ENCODE measurements at regions not wholly inside any gene's neighbourhood (a gene's known extent, or its start where the extent isn't known, plus 50 kb on each side); places are given as distances from the start of the nearest gene placed in this dataset.
"Not testable (repeated sequence)": the region's sequence is repeated elsewhere in the genome, so short reads cannot be mapped to it uniquely, and the experiment has no call there.

- not testable (repeated sequence) for DNase-seq (ENCODE audit: low read depth in 2 of 2)
Measured at GRCh38 chr7:150101282-150101681, 221.9 kb upstream of the LRRC61 start.

DNA sequence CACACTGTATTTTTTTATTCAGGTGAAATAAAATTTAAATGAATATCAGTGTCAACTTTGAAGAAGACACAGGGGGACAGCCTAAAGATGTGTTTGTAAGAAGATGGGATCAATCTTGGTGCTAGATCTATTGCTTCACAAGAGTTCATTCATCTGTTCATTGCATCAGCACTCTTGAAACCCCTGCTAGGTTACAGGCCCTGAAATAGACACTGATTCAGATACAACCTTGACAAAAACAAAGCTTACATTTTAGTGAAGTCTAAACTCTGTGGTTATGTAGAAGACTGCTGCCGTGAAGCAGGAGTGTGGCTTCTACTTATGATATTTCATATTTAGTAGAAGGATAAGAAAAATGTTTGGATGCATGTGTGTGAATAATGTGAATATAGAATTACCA lies 215.9 kb upstream of the LRRC61 start:
- DNase-seq (ENCODE audit: low read depth in 2 of 2): not testable (repeated sequence)

DNA sequence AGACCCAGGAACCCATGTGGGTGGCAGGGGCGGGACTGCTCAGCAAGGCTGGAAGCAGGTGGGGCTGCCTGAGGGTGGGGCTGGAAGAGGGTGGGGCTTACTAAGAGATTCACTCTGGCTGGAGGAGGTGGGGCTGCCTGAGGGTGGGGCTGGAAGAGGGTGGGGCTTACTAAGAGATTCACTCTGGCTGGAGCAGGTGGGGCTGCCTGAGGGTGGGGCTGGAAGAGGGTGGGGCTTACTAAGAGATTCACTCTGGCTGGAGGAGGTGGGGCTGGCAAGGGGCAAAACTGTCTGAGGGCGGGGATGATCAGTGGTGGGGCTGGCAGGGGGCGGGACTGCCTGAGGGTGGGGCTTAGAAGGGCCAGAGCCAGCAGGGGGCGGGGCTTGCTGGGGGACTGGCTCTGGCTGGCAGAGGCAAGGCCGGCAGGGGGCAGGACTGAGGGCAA lies 212.8 kb upstream of the LRRC61 start:
- DNase-seq (ENCODE audit: low read depth in 2 of 2): not testable (repeated sequence)

- DNase-seq (ENCODE audit: low read depth in 2 of 2): not testable (repeated sequence)
Measured at GRCh38 chr7:150110882-150111281, 212.3 kb upstream of the LRRC61 start.

GRCh38 chr7:150111373-150112139 lies 211.6 kb upstream of the LRRC61 start:
- not testable (repeated sequence) for DNase-seq (ENCODE audit: low read depth in 2 of 2)

DNA sequence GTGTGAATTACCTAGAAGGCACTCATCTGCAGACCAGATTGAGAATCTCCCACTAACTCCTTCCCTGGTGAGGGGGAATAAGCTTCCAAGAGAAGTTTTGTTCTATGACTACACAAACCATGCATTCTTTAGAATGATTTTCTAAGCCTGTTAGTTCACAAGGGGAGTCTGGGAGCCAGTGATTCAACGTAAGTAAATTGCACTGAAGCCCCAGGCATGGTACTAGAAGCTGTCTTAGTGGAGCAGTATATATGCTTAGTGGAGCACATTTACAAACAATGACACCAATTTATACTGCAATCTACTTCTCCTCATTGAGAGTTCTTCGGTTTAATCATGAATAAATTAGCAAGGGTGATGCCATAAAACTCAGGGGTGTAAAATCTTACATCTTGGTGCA lies 209.9 kb upstream of the LRRC61 start:
- not testable (repeated sequence) for DNase-seq (ENCODE audit: low read depth in 2 of 2)

DNA sequence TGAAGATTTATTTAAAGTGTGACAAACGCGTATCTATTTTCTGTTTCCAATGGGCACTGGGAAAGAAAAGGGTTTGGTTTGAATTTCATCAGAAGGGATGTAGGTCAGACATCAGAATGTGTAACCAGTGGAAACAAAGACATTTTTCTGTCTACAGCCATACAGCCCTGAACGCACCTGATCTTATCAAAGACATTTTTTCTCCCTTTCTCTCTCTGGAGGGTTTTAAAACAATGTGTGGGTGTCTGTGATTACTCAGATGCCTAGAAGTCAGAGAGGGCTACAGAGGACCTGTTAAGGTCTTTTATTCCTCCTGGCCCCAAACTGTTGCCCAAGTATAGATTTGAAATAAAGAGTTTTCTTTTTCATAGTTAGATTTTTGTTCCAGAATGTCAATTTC lies 208.6 kb upstream of the LRRC61 start:
- DNase-seq (ENCODE audit: low read depth in 2 of 2): not testable (repeated sequence)

DNA sequence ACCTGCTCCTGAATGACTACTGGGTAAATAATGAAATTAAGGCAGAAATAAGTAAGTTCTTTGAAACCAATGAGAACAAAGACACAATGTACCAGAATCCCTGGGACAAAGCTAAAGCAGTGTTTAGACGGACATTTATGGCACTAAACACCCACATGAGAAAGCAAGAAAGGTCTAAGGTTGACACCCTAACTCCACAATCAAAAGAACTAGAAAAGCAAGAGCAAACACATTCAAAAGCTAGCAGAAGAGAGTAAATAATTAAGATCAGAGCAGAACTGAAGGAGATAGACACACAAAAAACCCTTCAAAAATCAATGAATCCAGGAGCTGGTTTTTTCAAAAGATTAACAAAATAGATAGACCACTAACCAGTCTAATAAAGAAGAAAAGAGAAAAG lies 203.2 kb upstream of the LRRC61 start:
- not testable (repeated sequence) for DNase-seq (ENCODE audit: low read depth in 2 of 2)

GRCh38 chr7:150125831-150126230 lies 197.3 kb upstream of the LRRC61 start:
- not testable (repeated sequence) for DNase-seq (ENCODE audit: low read depth in 2 of 2)

DNA sequence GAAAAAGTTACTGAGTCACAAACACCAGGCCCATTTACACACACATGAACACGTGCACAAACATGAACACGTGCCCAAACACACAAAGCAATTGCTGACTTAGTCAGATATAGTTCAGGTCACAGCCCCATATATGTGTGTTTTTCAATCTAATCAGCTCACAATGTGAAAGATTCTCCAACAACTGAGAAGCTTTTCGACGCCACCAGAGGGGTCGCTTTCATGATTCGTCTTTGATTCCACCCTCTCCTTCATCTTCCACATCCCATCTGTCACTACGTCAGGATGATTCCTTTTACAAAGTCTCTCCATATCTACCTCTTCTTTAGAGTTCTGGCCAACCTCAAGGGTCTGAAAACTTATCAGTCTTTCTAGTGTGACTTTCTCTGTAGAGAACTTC lies 188.7 kb upstream of the LRRC61 start:
- not testable (repeated sequence) for DNase-seq (ENCODE audit: low read depth in 2 of 2)

DNA sequence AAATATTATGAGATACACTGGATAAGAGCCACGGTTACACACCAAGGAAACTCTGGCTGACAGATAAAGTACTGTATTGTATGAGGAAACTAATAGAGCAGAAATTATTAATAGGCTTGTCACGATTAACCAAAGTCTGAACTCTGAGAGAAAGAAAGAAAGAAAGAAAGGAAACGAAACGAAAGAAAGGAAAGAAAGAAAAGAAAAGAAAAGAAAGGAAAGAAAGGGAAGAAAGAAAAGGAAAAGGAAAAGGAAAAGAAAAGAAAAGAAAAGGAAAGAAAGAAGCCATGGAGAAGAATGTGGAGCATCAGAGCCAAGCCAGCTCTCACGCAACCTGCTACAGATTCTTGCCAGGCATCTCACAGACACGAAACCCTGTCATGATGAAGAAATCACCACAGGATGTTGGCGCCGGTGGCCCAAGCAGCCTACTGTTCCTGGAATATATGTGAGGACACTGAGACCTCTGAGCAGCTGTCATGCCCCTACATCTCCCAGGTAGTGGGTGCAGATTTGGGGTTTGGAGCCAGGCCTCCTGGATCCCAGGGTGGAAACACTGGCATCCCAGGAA lies 187.4 kb upstream of the LRRC61 start:
- not testable (repeated sequence) for DNase-seq (ENCODE audit: low read depth in 2 of 2)

DNA sequence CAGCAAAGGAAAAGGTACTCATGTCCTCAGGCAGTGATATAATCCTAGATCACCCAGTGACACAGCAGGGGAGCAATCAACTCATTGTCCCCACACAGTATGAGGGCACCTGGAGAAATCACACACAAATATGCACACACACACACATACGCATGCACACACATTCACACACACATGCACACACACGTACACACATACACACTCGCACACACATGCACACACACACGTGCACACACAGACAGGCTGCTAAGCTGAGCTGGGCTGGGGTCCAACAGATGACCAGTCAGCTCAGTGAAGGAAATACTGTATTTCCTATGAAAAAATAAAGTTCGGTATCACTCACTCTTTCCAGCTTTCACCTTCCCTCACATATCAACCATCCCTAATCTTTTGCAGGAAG lies 183.3 kb upstream of the LRRC61 start:
- not testable (repeated sequence) for DNase-seq (ENCODE audit: low read depth in 2 of 2)

DNA sequence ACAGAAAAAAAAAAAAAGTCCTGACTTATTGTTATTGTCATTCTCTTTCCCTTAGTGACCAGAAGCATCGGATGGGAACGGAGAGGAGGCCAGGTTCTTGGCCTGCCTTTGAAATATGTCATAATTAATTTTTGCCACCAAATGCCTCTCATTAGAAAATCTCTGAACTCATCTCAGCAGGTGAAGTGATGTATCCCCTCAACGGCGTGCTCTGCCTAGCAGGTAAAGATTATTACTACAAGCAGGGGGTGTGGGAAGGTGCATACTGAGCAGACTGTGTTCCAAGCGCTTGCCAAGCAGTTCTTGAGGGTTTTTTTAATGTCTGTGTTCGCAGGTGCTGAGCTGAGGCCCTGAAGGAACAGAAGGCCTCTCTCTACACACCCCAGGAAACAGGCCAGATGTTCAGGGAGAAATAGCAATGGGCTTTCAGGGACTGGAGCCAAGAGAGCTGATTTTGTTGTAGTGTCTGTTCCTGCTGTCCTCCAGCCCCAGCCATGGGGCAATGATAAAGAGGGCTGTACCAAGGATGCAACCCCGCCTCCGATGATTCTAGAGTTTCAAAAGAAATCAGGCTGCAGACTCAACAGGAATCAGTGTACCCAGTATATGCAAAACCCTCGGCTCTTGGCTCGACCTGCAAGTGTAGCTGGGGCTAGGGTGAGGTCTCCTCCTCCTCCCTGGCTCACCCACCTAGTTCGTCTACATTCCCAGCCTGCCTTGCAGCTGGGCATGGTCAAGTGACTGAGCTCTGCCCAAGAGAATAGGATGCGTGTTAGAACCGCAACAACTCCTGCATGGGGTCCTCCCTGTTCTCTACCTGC lies 181.4 kb upstream of the LRRC61 start:
- DNase-seq (ENCODE audit: low read depth in 2 of 2): not testable (repeated sequence)

DNA sequence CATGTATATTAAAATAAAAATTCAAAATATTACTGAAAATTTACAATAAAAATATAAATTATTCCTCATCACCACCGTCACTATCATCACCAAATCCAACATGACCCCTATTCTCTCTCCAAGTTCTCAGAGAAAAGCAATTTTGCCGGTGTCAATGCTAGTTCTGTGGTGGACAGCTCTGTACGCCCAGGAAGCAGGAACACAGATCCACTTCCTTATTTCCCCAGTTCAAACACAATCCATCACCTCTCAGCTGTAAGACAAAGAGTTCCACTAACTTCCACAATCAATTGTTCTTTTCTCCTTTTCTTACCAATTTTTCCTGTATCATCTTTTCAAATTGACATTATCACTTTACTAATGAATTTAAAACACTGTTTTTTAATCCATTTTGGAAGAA lies 177.0 kb upstream of the LRRC61 start:
- not testable (repeated sequence) for DNase-seq (ENCODE audit: low read depth in 2 of 2)

GRCh38 chr7:150147524-150147923 lies 175.6 kb upstream of the LRRC61 start:
- not testable (repeated sequence) for DNase-seq (ENCODE audit: low read depth in 2 of 2)

DNA sequence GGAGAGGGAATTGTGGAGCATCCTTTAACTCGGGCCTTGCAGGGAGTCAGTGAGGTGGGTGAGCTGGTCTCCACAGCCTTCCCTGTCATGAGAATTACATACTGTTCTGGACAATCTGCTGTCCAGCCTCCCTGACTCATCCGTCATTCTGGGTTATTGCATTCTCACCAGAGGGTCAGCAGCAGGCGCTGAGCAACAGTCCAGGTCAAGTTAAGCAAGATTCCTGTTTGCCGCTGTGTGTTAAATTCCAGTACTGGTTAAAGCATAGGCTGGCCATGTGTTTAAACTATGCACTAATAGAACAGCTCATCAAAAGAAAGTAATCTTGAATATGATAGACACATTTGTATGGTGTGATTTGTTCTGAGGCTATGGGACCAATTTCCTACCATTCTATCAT lies 167.1 kb upstream of the LRRC61 start:
- DNase-seq (ENCODE audit: low read depth in 2 of 2): not testable (repeated sequence)

GRCh38 chr7:150158696-150159095 lies 164.5 kb upstream of the LRRC61 start:
- DNase-seq (ENCODE audit: low read depth in 2 of 2): not testable (repeated sequence)

GRCh38 chr7:150169515-150169914 lies 153.6 kb upstream of the LRRC61 start:
- DNase-seq (ENCODE audit: low read depth in 2 of 2): not testable (repeated sequence)

DNA sequence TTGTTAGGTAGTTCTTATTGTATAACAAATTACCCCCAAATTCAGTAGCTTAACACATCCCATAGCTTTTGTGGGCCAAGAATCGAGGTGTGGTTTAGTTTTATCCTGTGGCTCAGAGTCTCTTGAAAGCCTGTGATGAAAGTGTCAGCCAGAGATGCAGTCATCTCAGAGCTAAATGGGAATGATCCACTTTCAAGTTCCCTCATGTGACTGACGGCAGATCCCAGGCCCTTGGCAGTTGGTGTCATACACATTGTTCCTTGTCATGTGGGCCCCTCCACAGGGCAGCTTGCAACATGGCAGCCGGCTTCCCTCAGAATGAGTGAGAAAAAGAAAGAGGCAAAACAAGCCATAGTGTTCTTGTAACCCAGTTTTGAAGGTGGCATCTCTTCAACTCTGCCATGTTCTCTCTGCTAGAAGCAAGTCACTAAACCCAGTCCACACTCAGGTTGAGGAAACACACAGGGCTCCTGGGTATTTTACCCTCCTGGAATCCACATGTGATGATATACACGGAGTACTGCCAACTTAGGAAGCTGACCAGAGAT lies 153.1 kb upstream of the LRRC61 start:
- DNase-seq (ENCODE audit: low read depth in 2 of 2): not testable (repeated sequence)

DNA sequence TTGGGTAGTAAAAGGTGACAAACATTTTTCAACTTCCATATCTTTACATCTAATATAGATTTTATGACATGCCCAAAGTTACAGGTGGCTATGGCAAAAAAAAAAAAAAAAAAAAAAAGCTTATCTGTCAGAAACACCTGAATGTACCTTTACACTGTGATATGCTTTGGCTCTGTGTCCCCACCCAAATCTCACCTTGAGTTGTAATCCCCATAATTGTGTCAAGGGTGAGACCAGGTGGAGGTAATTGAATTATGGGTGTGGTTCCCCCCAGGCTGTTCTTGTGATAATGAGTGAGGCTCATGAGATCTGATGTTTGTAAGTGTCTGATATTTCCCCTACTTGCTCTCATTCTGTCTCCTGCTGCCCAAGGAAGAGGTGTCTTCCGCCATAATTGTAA lies 139.6 kb upstream of the LRRC61 start:
- not testable (repeated sequence) for DNase-seq (ENCODE audit: low read depth in 2 of 2)

DNA sequence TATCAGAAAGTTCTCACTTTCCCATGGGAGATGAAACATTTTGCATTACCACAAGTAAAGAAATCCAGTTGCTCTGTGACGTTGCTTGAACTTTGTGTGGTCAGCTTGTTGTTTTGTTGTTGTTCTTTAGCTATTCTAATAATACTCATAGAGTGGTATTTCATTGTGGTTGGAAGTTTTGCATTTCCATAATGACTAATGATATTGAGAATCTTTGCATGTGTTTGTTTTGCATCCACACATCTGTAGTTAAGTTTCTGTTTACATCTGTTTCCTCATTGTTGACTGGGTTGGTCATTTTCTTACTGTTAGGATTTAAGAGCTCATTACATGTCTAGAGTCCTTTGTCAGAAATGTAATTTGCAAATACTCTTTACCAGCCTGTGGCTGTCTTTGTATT lies 133.2 kb upstream of the LRRC61 start:
- not testable (repeated sequence) for DNase-seq (ENCODE audit: low read depth in 2 of 2)

DNA sequence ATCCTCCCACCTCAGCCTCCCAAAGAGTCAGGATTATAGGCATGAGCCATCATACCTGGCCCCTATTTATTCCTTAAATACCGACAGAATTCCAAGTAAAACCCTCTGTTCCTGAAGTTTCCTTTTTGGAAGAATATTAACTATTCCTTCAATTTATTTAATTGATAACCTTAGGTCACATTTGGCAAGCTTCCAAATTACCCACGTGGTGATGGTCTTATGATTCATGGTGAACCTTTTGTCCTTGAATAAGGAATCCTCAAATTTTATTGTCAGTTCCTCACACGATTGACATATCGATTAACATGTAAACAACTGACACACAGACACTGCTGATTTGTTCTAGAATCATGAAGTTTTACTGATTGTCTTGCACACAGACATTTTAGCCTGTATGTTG lies 130.6 kb upstream of the LRRC61 start:
- DNase-seq (ENCODE audit: low read depth in 2 of 2): not testable (repeated sequence)

All from stimulated activated CD4-positive, alpha-beta T cell treated with anti-CD3 and anti-CD28 coated beads, Interleukin-1b, Interleukin-23, amount 100 ng/mL, for 4 hours (primary cell).